Fibroblast of mammary gland (primary cell): ENCODE measurements at regions not wholly inside any gene's neighbourhood (a gene's known extent, or its start where the extent isn't known, plus 50 kb on each side); places are given as distances from the start of the nearest gene placed in this dataset.
"Not testable (repeated sequence)": the region's sequence is repeated elsewhere in the genome, so short reads cannot be mapped to it uniquely, and the experiment has no call there.

Experiments used
- DNase-seq: peaks from one replicate; pipeline ENCODE4 v3.0.0-alpha.2; 2010; ENCODE audit warnings: low read depth
- H3K4me3 ChIP-seq: 2 replicates; pipeline ENCODE4 v1.5.1; 2011; ENCODE audit warnings: low read depth, mild to moderate bottlenecking, low read length, moderate library complexity; ENCODE audit not compliant: control insufficient read depth
- TF ChIP-seq, protein P1 (sequence below): conservative IDR thresholded peaks from 2 replicates; pipeline ENCODE4 v1.5.1; 2011; ENCODE audit warnings: low read depth, low read length, inconsistent platforms; ENCODE audit not compliant: control insufficient read depth, insufficient read depth

DNA sequence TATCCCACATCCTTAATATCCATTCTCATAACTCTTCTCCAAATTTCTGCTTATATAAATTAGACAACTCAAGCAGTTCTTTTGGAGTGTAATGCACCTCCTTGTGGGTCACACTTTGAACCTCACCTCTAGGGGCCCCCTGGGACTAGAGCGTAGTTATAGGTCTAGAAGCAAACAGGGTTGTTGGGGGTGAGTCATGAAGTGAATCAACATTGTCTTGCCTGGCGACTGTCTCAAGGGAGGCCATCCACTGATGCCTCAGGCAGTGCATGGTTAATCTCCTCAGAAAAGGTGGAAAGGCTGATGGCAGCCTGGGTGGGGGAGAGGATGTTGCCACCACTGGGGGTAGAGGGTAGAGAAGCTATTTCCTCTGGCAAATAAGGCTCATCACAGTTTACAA, 129.1 kb downstream of the TNFRSF21 start:
- H3K4me3 ChIP-seq, result no peak overlapping the region
- peak; percentile 90 for DNase-seq
- TF ChIP-seq, protein P1, sequence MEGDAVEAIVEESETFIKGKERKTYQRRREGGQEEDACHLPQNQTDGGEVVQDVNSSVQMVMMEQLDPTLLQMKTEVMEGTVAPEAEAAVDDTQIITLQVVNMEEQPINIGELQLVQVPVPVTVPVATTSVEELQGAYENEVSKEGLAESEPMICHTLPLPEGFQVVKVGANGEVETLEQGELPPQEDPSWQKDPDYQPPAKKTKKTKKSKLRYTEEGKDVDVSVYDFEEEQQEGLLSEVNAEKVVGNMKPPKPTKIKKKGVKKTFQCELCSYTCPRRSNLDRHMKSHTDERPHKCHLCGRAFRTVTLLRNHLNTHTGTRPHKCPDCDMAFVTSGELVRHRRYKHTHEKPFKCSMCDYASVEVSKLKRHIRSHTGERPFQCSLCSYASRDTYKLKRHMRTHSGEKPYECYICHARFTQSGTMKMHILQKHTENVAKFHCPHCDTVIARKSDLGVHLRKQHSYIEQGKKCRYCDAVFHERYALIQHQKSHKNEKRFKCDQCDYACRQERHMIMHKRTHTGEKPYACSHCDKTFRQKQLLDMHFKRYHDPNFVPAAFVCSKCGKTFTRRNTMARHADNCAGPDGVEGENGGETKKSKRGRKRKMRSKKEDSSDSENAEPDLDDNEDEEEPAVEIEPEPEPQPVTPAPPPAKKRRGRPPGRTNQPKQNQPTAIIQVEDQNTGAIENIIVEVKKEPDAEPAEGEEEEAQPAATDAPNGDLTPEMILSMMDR, result no peak

DNA sequence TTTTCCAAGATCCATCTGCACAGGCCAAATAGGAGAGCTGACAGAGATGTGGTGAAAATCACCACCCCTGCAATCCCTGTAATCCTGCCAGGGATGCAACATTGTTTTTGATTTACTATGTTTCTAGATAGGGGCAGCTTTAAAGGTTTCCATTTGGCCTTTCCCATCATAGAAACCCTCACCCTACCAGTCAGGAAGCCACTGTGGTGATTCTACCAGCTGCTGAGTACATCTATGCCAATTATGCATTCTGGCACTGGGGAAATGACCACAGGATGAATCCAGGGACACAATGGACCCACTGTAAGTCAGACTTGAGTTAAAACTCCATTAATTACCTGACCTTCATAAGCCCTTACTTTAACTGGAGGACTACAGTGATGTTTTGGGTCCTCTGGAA, 130.4 kb downstream of the TNFRSF21 start:
- no peak for DNase-seq
- TF ChIP-seq, protein P1, result no peak
- no peak overlapping the region for H3K4me3 ChIP-seq

DNA sequence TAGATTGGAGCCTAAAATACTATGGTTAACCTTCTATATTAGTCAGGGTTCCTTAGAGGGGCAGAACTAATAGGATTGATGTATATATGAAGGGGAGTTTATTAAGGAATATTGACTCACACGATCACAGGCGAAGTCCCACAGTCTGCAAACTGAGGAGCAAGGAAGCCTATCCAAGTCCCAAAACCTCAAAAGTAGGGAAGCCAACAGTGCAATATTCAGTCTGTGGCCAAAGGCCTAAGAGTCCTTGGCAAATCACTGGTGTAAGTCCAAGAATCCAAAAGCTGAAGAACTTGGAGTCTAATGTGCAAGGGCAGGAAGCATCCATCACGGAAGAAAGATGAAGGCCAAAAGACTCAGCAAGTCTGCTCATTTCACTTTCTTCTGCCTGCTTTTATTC, 133.5 kb upstream of the ADGRF1 start:
- no peak overlapping the region for H3K4me3 ChIP-seq
- no peak for DNase-seq
- TF ChIP-seq, protein P1, result no peak

DNA sequence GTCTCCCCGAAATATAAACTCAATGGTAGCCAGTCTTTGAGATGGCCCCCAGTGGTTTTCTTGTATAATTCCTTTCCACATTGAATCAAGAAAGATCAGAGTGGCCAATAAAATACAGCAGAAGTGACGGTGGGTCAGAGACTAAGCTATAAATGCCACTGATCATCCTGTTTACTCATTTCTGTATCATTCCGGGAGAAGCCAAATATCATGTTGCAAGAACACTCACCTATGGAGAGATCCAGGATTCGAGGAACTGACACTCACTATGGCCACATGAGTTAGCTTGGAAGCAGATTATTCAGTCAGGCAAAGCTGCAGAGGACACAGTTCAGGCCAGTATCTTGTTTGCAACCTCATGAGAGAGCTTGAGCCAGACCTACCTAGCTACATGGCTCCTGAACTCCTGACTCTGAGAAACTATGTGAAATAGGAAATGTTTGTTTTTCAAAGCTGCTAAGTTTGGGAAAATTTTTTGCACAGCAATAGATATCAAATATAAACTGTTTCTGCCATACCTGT, 132.4 kb upstream of the ADGRF1 start:
- H3K4me3 ChIP-seq, result no peak overlapping the region
- TF ChIP-seq, protein P1, result no peak
- no peak for DNase-seq

DNA sequence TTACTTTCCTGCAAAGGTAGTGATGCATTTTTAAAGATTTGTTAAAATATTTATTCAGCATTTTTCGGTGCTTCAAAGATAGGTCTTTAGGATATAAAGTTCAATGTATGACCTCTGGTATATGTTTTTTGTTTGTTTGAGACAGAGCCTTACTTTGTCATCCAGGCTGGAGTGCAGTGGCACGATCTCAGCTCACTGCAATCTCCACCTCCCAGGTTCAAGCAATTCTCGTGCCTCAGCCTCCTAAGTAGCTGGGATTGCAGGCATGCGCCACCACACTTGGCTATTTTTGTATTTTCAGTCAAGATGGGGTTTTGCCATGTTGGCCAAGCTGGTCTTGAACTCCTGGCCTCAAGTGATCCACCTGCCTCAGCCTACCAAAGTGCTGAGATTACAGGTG, 131.9 kb upstream of the ADGRF1 start:
- not testable (repeated sequence) for H3K4me3 ChIP-seq, DNase-seq

DNA sequence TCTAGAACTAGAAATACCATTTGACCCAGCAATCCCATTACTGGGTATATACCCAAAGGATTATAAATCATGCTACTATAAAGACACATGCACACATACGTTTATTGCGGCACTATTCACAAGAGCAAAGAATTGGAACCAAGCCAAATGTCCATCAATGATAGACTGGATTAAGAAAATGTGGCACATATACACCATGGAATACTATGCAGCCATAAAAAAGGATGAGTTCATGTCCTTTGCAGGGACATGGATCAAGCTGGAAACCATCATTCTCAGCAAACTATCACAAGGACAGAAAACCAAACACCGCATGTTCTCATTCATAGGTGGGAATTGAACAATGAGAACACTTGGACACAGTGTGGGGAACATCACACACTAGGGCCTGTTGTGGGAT, 131.0 kb upstream of the ADGRF1 start:
- DNase-seq, H3K4me3 ChIP-seq: not testable (repeated sequence)

DNA sequence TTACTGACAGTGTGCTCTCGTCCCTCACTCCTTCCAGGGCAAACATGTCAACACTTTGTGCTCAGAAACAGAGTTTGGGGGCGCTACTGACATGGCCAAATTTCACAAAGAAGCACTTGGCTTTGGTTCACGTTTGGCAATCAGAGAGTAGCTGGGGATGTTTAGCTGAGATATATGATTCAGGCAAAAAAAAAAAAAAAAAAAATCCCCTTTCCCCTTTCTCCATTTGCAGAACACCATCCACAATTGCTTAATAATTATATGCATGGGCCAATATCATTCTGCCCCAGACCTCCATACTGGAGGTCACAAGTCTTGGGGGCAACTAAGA, 128.4 kb upstream of the ADGRF1 start:
- TF ChIP-seq, protein P1, result no peak
- no peak for DNase-seq
- no peak overlapping the region for H3K4me3 ChIP-seq

DNA sequence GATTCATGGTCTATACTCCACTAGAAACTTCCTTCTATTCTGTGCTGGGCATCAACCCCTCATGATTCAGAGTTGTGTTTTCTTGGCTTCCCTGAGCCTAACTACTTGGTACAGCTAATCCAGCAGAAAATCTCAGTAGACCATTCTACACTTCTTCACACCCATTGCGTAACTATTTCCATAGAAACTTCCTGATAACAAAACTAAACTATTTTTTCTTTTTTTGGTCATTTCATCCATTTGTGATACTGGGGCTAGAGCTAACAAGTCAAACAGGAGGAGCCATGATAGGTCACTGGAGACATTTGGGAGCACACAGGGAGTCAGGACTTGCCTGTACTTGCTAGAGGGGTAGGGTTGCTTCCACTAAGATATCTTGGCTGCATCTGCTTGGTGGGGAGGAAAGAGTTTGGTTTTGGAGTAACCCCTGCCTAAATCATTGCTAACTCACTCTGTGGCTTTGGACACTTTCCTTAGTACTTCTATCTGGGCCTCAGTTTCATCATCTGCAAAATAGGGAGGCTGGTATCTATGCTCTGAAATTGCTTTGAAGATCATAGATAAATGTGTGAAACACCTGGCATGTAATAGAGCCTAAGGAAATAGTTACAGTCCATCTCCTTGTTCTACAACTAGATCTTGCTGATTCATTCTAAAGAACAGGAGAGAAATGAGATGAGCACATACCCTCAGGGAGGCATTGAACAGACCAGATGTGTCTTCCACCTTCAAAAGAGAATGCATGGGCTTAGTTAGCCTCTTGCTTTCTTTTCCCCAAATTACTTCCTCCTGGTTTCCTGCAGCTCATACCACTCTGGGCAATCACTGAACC, 127.9 kb upstream of the ADGRF1 start:
- TF ChIP-seq, protein P1, result no peak
- DNase-seq, result peak; percentile 82
- H3K4me3 ChIP-seq, result no peak overlapping the region
